KG1 (cell line): ENCODE measurements at regions not wholly inside any gene's neighbourhood (a gene's known extent, or its start where the extent isn't known, plus 50 kb on each side); places are given as distances from the start of the nearest gene placed in this dataset.

ENCODE experiments used
- DNase-seq: peaks from one replicate; lab custom pipeline; 2025; lab: John Stamatoyannopoulos, UW

DNA sequence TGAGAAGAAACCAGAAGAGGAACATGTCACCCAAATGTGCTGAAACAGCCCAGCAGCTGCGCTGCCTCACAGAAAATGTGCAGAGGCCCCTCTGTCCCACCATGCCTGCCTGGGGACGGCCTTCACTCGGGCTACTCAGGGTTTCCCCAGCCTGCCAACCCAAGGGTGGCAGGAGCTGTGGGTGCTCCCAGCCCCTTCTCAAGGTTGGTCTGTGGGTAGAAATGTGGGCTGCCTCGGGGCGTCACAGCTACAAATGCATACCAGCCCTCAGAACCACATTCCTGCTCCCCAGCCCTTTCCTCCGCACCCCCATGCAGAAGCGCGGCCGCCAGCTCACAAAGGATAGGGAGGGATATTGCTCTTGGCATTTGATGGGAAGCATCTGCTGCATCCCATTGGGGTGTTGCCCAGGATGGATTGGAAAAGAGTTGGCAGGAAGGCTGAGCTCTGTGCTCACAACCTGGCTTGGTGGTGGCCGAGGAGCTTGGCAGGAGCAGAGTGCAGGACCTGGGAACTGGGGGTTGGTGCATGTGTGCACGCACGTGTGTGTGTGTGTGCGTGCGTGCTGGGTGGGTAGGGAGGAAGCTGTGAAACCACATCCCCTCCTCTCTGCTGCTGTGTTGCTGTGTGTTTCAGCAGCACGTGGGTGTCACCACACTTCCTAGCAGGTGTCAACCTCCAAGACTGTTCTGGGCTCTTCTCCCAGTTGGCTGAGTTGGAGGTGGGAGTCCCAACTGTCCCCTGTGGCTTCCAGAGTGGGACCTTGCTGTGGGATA is 304.4 kb downstream of the SEC14L1 start:
- peak; percentile 64 for DNase-seq

DNA sequence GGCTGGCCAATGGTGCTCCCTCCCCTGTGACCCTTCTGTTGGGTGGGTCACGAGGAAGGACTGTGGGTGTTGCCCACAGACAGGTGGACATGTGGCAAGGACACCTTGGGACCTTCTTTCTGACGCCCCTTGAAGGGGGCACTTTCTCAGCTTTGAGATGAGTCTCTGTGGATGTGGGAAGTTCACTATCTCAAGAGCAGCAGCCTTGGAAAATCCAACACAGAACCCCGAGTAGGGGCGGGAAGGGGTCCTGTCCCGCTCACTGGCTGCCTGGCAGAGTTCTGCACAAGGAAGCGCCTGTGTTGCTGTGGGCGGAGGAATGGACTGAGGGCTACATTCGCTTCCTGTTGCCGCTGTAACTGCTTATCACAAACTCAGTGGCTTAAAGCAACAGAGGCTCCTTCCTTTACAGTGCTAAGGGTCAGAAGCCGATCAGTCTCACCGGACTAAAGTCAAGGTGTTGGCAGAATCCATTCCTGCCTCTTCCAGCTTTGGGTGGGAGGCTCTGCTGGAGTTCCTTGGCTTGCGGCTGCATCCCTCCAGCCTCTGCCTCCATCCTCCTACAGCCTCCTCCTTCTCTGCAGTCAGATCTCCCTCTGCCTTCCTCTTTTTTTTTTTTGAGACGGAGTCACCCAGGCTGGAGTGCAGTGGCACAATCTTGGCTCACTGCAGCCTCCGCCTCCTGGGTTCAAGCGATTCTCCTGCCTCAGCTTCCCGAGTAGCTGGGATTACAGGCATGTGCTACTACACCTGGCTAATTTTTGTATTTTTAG is 305.2 kb downstream of the SEC14L1 start:
- no peak for DNase-seq

GRCh38 chr17:77446940-77447634 is 306.3 kb downstream of the SEC14L1 start:
- DNase-seq = no peak

DNA sequence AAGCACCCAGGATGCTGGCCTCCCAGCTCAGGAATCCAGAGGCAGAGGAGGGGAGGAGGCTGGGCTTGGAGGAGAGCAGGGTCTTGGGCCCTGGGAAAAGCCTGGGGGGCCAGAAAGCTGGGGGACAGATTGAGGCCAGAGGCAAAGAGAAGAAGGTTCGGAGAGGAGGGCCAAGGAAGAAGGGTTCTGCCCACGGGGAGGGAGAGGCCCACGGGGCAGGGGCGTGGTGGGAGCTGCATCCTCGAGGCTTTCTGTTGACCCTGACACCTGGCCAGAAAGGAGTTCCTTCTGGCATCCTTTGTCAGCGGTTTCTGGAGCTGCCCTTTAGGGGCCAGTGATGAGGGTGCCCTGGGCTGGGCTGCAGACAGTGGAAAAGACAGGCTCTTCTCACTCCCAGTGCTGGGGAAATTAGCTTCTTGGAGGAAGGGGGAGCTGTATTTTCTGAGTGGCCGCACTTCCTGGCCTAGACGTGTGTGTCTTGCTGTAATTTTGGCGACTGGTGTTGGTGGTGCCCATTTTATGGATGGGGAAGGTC is 308.7 kb downstream of the SEC14L1 start:
- no peak for DNase-seq

- no peak for DNase-seq
Measured at GRCh38 chr17:77449908-77450741, 309.4 kb downstream of the SEC14L1 start.

DNA sequence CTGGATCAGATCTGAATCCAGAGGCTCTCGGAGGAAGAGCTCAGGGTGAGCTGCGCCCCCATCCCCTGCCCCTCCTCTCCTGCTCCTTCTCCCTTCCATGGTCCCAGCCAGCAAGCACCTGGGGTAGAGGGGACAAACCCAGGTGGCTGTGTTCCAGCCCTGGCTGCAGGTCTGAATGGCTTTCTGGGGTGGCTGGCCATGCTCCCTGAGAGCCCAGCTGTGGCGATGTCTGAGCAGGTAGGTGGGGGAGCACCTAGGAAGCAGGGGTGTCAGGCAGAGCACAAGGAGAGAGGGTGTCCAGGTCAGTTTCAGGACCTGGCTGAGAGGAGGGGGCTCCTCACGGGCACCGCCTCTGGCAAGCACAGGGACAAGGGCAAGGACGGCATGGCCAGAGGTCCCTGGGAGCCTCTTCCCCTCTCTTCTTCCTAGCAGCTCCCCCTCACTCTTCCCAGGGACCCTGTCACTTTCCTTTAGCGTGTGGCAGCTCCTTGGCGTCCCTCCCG is 310.0 kb downstream of the SEC14L1 start:
- DNase-seq = no peak

GRCh38 chr17:77451245-77451893 is 310.6 kb downstream of the SEC14L1 start:
- DNase-seq = no peak

DNA sequence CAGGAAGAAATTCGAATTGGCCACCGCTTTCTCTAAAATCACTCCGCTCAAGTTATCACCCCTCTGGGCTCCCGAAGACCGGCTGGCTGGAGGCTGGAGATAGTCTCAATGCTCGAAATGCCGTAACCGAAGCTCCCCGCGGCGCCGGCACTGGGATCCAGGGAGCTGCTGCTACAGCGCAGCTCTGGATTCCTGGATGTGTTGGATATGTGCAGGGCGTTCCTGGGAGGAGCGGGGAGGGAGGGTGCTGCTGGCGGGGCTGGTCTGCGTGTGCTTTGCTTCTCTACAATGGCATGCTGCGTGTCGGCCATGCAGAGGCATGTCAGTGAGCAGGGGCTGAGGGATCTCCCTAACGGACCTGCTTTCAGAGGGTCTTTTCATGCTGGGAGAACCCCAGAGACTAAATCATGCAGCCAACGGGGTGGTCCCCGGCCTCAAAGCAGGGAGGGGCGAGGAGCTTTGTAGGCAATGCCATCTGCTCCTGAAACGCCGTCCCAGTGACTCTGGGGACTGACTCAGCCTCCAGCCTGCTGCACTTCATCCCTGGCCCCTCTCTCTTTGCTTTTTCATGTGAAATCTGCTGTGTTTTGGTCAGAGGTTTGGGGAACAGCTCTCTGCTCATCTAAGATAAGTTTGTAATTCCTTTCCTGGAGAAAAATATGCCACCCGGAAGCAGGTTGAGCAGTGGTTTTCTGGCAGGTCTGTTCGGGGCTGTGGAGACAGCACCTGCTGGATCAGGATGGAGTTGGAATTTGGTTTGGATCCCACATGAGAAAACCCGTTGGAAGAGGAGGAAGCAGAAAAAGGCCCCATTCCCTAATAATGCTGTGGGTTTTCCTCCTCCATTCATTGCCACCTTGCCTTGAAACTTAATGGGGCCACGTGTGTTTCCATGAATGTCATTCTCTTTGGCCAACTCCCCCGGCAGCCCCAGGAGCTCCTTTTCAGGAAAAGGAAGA is 311.4 kb downstream of the SEC14L1 start:
- no peak for DNase-seq

DNA sequence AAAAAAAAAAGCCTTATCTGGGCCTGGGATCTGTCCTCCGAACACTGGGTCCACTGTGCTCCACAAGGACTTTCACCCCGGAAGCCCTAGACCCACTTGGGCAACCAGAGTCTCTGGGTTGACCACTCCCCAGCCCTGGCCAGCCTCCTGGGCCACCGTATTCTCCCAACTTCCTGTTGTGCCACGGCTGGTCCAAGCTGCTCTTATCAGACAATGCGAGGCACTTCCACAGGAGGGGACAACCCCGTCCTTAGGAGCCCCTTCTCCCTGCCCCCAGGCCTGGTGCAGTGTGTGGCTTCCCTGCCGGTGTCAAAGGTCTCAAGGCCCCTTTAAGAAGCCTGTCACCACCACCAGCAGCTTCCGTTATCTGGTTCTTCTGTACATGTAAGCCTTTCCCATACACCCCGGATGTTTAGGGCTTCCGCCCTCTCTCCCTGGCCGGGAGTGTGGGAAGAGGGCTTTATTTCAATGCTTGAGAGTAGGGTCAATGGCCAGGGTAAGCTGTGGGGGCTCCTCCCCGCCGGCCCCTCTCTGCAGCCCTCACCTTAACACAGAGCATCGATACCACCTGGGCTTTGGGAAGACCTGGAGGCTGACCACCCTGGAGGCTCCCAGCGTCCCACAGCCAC is 313.0 kb downstream of the SEC14L1 start:
- no peak for DNase-seq

GRCh38 chr17:77454242-77455095 is 313.7 kb downstream of the SEC14L1 start:
- no peak for DNase-seq

- no peak for DNase-seq
Measured at GRCh38 chr17:77455111-77455890, 314.5 kb downstream of the SEC14L1 start.

- no peak for DNase-seq
Measured at GRCh38 chr17:77455891-77456260, 315.1 kb downstream of the SEC14L1 start.

- no peak for DNase-seq
Measured at GRCh38 chr17:77456271-77456950, 315.6 kb downstream of the SEC14L1 start.

GRCh38 chr17:77456951-77457548 is 316.3 kb downstream of the SEC14L1 start:
- DNase-seq = no peak

- DNase-seq = no peak
Measured at GRCh38 chr17:77457572-77458201, 316.9 kb downstream of the SEC14L1 start.
